Caco-2 (cell line): ENCODE measurements at regions not wholly inside any gene's neighbourhood (a gene's known extent, or its start where the extent isn't known, plus 50 kb on each side); places are given as distances from the start of the nearest gene placed in this dataset.

Experiments used
- BruUV-seq: library from RNA; stranded (reverse); fragments of 400-500 nt; replicated peaks from 2 replicates; lab custom pipeline; 2021; lab: Mats Ljungman, UMichigan
- CTCF ChIA-PET: fragments of 300-600 bp; sonication (Branson Sonifier 250); formaldehyde crosslinking; loops from one replicate; lab custom pipeline; 2022; ENCODE audit warnings: antibody characterized with exemption; lab: Charles Lee
- POLR2A ChIA-PET: fragments of 300-600 bp; sonication (Branson Sonifier 250); formaldehyde crosslinking; loops from one replicate; lab custom pipeline; 2022; ENCODE audit warnings: antibody characterized with exemption; lab: Charles Lee
- DNase-seq, 2 experiments: peaks; one replicate each; pipeline versions ENCODE4 v3.0.0 to v3.0.0-alpha.2; 2020 to 2022
- H3K27me3 ChIP-seq: replicated peaks from 2 replicates; pipeline ENCODE4 v1.6.0; 2011; ENCODE audit warnings: low read length; ENCODE audit not compliant: control insufficient read depth, insufficient read depth
- H3K36me3 ChIP-seq: 2 replicates; pipeline ENCODE4 v1.5.1; 2011; ENCODE audit warnings: low read length; ENCODE audit not compliant: control insufficient read depth, insufficient read depth
- H3K4me1 ChIP-seq: fragments of 250-450 bp; sonication (Bioruptor Pico); 2 replicates; pipeline ENCODE4 v1.5.1; 2020; ENCODE audit warnings: mild to moderate bottlenecking
- H3K4me3 ChIP-seq: 2 replicates; pipeline ENCODE4 v1.5.1; 2011; ENCODE audit warnings: low read depth, mild to moderate bottlenecking, control low read depth, low read length
- H3K9me3 ChIP-seq: fragments of 250-450 bp; sonication (Bioruptor Pico); 2 replicates; pipeline ENCODE4 v1.5.1; 2020; ENCODE audit warnings: mild to moderate bottlenecking, moderate library complexity
- H3K27ac Mint-ChIP-seq: one replicate; pipeline ENCODE4 v1.8.0; 2022; ENCODE audit warnings: mixed read lengths; ENCODE audit not compliant: unreplicated experiment
- H3K27me3 Mint-ChIP-seq: one replicate; pipeline ENCODE4 v1.8.0; 2022; ENCODE audit warnings: mixed read lengths; ENCODE audit not compliant: insufficient read depth, unreplicated experiment
- H3K36me3 Mint-ChIP-seq: one replicate; pipeline ENCODE4 v1.8.0; 2022; ENCODE audit warnings: mild to moderate bottlenecking, mixed read lengths; ENCODE audit not compliant: insufficient read depth, unreplicated experiment
- H3K4me1 Mint-ChIP-seq: one replicate; pipeline ENCODE4 v1.8.0; 2022; ENCODE audit warnings: low read depth, mixed read lengths; ENCODE audit not compliant: unreplicated experiment
- H3K4me3 Mint-ChIP-seq: one replicate; pipeline ENCODE4 v1.8.0; 2022; ENCODE audit warnings: mild to moderate bottlenecking, moderate library complexity, mixed read lengths; ENCODE audit not compliant: unreplicated experiment
- H3K9me3 Mint-ChIP-seq: one replicate; pipeline ENCODE4 v1.8.0; 2022; ENCODE audit warnings: mixed read lengths; ENCODE audit not compliant: unreplicated experiment
- CTCF ChIP-seq, 2 experiments: fragments of 200-600 bp in 1 of 2; IDR thresholded peaks; 1 replicate in 1 of 2; 2 replicates in 1 of 2; pipeline versions ENCODE4 v1.5.1 to v1.8.0; 2011 to 2022; ENCODE audit warnings: antibody characterized with exemption in 1 of 2, control low read depth in 1 of 2, inconsistent platforms in 1 of 2, low read depth in 1 of 2, low read length in 1 of 2, mild to moderate bottlenecking in 1 of 2, moderate library complexity in 1 of 2; ENCODE audit not compliant: insufficient read depth in 1 of 2, severe bottlenecking in 1 of 2, unreplicated experiment in 1 of 2
- intact Hi-C: fragments of 100-400 bp; cut with micrococcal nuclease; formaldehyde crosslinking; loops from one replicate; pipeline ENCODE4 v1.10.0; 2022; ENCODE audit not compliant: unreplicated experiment

GRCh38 chr3:152945556-152945955 is 110.6 kb downstream of the P2RY1 start:
- H3K4me3 ChIP-seq, result no peak overlapping the region
- TF ChIP-seq CTCF (IDR thresholded peaks at IDR 0.05; ENCODE audit: insufficient read depth in 1 of 2, low read depth in 1 of 2, low read length in 1 of 2, severe bottlenecking in 1 of 2, unreplicated experiment in 1 of 2), result no peak
- Mint-ChIP-seq H3K4me3 (no peak overlapping the region), H3K9me3 (no peaks in the 10 kb centered on the region), H3K4me1 (peaks cover 5% of the 10 kb centered on the region), H3K27me3 (no peaks in the 10 kb centered on the region), H3K36me3 (no peaks in the 10 kb centered on the region), H3K27ac (no peak overlapping the region)
- no peaks in the 10 kb centered on the region for H3K4me1 ChIP-seq
- CTCF ChIA-PET, result no interaction called here
- no peak for DNase-seq
- H3K36me3 ChIP-seq, result no peaks in the 10 kb centered on the region
- H3K27me3 ChIP-seq, result no peaks in the 10 kb centered on the region
- no peaks in the 10 kb centered on the region for H3K9me3 ChIP-seq
- no TSS peak for BruUV-seq
- intact Hi-C loops, result no loop called here
- POLR2A ChIA-PET, result interaction anchor here (0.7 kb wide), 1 partner anchor 222 kb away, joined by 6 read pairs; no protein-coding TSS in a partner anchor

GRCh38 chr3:152957491-152957890 is 122.6 kb downstream of the P2RY1 start:
- Histone ChIP-seq H3K4me1 (peaks cover 27% of the 10 kb centered on the region), H3K27me3 (no peaks in the 10 kb centered on the region), H3K4me3 (no peak overlapping the region), H3K9me3 (no peaks in the 10 kb centered on the region; the same call in 1 of the 2 replicates), H3K36me3 (no peaks in the 10 kb centered on the region)
- DNase-seq, result no peak
- H3K27me3 Mint-ChIP-seq, result no peaks in the 10 kb centered on the region
- intact Hi-C loops, result no loop called here
- no peak for TF ChIP-seq CTCF (IDR thresholded peaks at IDR 0.05; ENCODE audit: insufficient read depth in 1 of 2, low read depth in 1 of 2, low read length in 1 of 2, severe bottlenecking in 1 of 2, unreplicated experiment in 1 of 2)
- H3K9me3 Mint-ChIP-seq, result no peaks in the 10 kb centered on the region
- no peak overlapping the region for H3K27ac Mint-ChIP-seq
- POLR2A ChIA-PET, result no interaction called here
- CTCF ChIA-PET, result no interaction called here
- H3K4me3 Mint-ChIP-seq, result no peak overlapping the region
- H3K4me1 Mint-ChIP-seq, result peaks cover 6% of the 10 kb centered on the region
- BruUV-seq, result no TSS peak
- no peaks in the 10 kb centered on the region for H3K36me3 Mint-ChIP-seq

- Histone ChIP-seq H3K9me3 (no peaks in the 10 kb centered on the region; the same call in 1 of the 2 replicates), H3K4me1 (peaks cover 27% of the 10 kb centered on the region), H3K36me3 (no peaks in the 10 kb centered on the region), H3K27me3 (no peaks in the 10 kb centered on the region), H3K4me3 (no peak overlapping the region)
- no peaks in the 10 kb centered on the region for H3K36me3 Mint-ChIP-seq
- ChIA-PET POLR2A (no interaction called here), CTCF (no interaction called here)
- peaks cover 6% of the 10 kb centered on the region for H3K4me1 Mint-ChIP-seq
- H3K27me3 Mint-ChIP-seq, result no peaks in the 10 kb centered on the region
- H3K27ac Mint-ChIP-seq, result no peak overlapping the region
- intact Hi-C loops, result no loop called here
- no peak for TF ChIP-seq CTCF (IDR thresholded peaks at IDR 0.05; ENCODE audit: insufficient read depth in 1 of 2, low read depth in 1 of 2, low read length in 1 of 2, severe bottlenecking in 1 of 2, unreplicated experiment in 1 of 2)
- H3K9me3 Mint-ChIP-seq, result peaks cover 14% of the 10 kb centered on the region
- H3K4me3 Mint-ChIP-seq, result no peak overlapping the region
- no TSS peak for BruUV-seq
- DNase-seq, result no peak
These were observed 124.4 kb downstream of the P2RY1 start for GRCh38 chr3:152959307-152959706.
